K562 (cell line): ENCODE measurements at regions not wholly inside any gene's neighbourhood (a gene's known extent, or its start where the extent isn't known, plus 50 kb on each side); places are given as distances from the start of the nearest gene placed in this dataset.
A peak's percentile ranks its signal among the peaks of the same experiment; 100 is the strongest.

ENCODE experiments used
- BCL6 ChIP-seq: fragments of 250-450 bp; sonication (Bioruptor Pico); IDR thresholded peaks from 2 replicates; pipeline ENCODE4 v1.4.0; 2020
- BDP1 ChIP-seq: IDR thresholded peaks from 3 replicates; pipeline ENCODE4 v1.6.1; 2011; ENCODE audit not compliant: insufficient read length, insufficient read depth
- CREBBP ChIP-seq: IDR thresholded peaks from one replicate; pipeline ENCODE4 v1.6.1; 2012; ENCODE audit warnings: low read depth, mild to moderate bottlenecking, control low read depth, inconsistent platforms, low read length
- DDX20 ChIP-seq: fragments of 450-650 bp; IDR thresholded peaks from 2 replicates; pipeline ENCODE4 v1.6.1; 2016; ENCODE audit warnings: missing genetic modification characterization, low read depth, mild to moderate bottlenecking, missing compliant biosample characterization, moderate library complexity
- EP300 ChIP-seq: IDR thresholded peaks from 2 replicates; pipeline ENCODE4 v1.6.1; 2012; ENCODE audit warnings: low read length, improper control_type of control experiment
- HDAC2 ChIP-seq: fragments of 450-650 bp; IDR thresholded peaks from 2 replicates; pipeline ENCODE4 v1.6.1; 2016; ENCODE audit warnings: mild to moderate bottlenecking
- JUNB ChIP-seq: fragments of 450-650 bp; formaldehyde crosslinking; conservative IDR thresholded peaks from 2 replicates; pipeline ENCODE4 v1.4.0; 2020; ENCODE audit warnings: mild to moderate bottlenecking
- KDM1A ChIP-seq, 2 experiments: fragments of 450-650 bp; IDR thresholded peaks; 2 replicates each; pipeline ENCODE4 v1.6.1; 2016; ENCODE audit warnings: mild to moderate bottlenecking in 2 of 2
- MECOM ChIP-seq: fragments of 250-450 bp; sonication (Bioruptor Pico); IDR thresholded peaks from 2 replicates; pipeline ENCODE4 v1.8.0; 2022; ENCODE audit warnings: inconsistent platforms
- MGA ChIP-seq: fragments of 450-650 bp; IDR thresholded peaks from 2 replicates; pipeline ENCODE4 v1.6.1; 2016; ENCODE audit warnings: mild to moderate bottlenecking, moderate library complexity
- MTA1 ChIP-seq: fragments of 450-650 bp; IDR thresholded peaks from 2 replicates; pipeline ENCODE4 v1.6.1; 2017; ENCODE audit warnings: borderline replicate concordance
- PHF20 ChIP-seq: fragments of 450-650 bp; IDR thresholded peaks from 2 replicates; pipeline ENCODE4 v1.6.1; 2018; ENCODE audit not compliant: partially characterized antibody
- SMAD1 ChIP-seq: fragments of 150-350 bp; IDR thresholded peaks from 2 replicates; pipeline ENCODE4 v1.6.1; 2014; ENCODE audit warnings: low read length, low read depth; ENCODE audit not compliant: partially characterized antibody
- TFAP4 ChIP-seq: sonication (generic); formaldehyde crosslinking; IDR thresholded peaks from 2 replicates; pipeline ENCODE4 v1.8.0; 2022; ENCODE audit warnings: missing genetic modification reagents, mild to moderate bottlenecking, moderate library complexity, borderline replicate concordance
- ZNF197 ChIP-seq: fragments of 200-800 bp; sonication (Bioruptor generic); IDR thresholded peaks from 2 replicates; pipeline ENCODE4 v1.6.1; 2016; ENCODE audit warnings: low read depth, missing genetic modification characterization, missing compliant biosample characterization
- ZNF239 ChIP-seq: fragments of 250-450 bp; sonication (Bioruptor Pico); IDR thresholded peaks from 2 replicates; pipeline ENCODE4 v1.4.0; 2020; ENCODE audit warnings: mild to moderate bottlenecking
- ZNF766 ChIP-seq: fragments of 200-800 bp; sonication (Bioruptor generic); conservative IDR thresholded peaks from 2 replicates; pipeline ENCODE4 v1.6.1; 2016; ENCODE audit warnings: missing genetic modification characterization, missing compliant biosample characterization

- TF ChIP-seq EP300 = peak; percentile 94
- TF ChIP-seq TFAP4 = peak; percentile 55
- peak; percentile 86 for TF ChIP-seq HDAC2
- TF ChIP-seq PHF20 = peak; percentile 78
- 0 out of 2 replicates have a peak, but pooled peaks have one; percentile 56 for TF ChIP-seq ZNF197 (CRISPR knock-in tag)
- peak; percentile 64 for TF ChIP-seq ZNF239 (CRISPR knock-in tag)
- TF ChIP-seq BCL6 = peak; percentile 67; the same call in 1 of the 2 replicates
- peak; percentile 72; the same call in 1 of the 2 replicates for TF ChIP-seq MTA1
- TF ChIP-seq JUNB (CRISPR knock-in tag) = peak; percentile 97
- peak; percentile 76 to 86 for TF ChIP-seq KDM1A (IDR thresholded peaks at IDR 0.05)
- no peak for TF ChIP-seq CREBBP
- peak; percentile 82; the same call in 1 of the 2 replicates for TF ChIP-seq ZNF766 (CRISPR knock-in tag)
- peak; percentile 20 for TF ChIP-seq SMAD1
- TF ChIP-seq BDP1 = no peak
- peak; percentile 61; the same call in 1 of the 2 replicates for TF ChIP-seq DDX20 (tag)
- TF ChIP-seq MGA = peak; percentile 82
- TF ChIP-seq MECOM (CRISPR knock-in tag) = peak; percentile 100
Observed at GRCh38 chr1:116826818-116827606, 72.8 kb downstream of the CD2 start (continued).
